ENCODE measurements at regions not wholly inside any gene's neighbourhood (a gene's known extent, or its start where the extent isn't known, plus 50 kb on each side); places are given as distances from the start of the nearest gene placed in this dataset.

DNA sequence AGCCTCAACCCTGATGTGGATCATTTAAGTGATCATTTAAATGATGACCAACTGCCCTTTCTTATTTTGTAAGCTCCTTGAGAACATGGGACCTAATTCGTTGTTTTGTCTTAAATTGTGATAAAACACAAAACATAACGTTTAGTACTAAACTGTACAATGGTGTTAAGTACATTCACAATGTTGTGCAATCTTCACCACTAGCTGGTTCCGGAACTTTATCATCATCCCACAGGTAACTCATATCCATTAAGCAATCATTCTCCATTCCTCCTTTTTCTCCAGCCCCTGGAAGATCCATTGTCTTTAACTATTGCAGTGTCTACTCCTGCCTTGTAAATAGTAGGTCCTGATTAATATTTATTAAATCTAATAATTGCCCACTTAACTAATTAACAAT is 460.5 kb upstream of the BRINP1 start:
- no peak for DNase-seq (ENCODE audit: low spot score)

DNA sequence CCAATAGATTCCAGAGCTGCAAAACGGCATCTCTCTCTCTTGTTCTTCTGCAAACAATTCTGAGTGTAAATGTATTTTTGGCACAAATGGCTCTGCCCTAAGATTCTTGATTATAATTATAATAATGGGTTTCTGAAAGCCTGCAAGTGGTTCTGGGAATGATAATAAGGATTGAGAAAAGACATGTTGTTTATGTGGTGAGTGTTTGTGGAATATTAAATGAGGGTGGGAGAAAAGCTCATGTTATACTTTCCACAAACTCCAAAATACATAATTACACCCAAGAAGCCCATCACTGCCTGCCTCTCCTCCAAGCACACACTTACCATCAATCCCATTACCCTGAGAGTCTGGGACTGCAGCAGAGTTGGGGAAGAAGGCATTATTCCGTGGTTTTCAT is 460.0 kb upstream of the BRINP1 start:
- no peak for DNase-seq (ENCODE audit: low spot score)

DNA sequence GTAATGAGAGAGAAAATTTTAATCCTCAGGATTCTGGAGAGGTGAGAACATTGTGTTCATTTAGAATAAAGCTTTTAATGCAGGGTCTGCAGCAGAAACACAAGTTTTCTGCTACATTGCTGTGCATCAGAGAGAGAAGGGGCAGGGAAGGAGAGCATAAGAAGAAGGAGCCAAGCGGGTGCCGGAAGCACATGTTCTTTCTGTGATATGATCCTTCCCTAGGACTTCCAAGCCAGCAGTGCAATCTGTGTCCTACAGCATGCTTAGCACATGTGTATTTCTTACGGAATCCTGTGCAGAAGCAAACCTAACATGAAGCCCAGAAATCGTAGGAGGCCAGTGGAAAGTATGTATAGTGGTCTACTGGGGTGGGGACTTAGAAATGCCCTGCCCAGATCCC is 458.3 kb upstream of the BRINP1 start:
- no peak for DNase-seq (ENCODE audit: low spot score)

DNA sequence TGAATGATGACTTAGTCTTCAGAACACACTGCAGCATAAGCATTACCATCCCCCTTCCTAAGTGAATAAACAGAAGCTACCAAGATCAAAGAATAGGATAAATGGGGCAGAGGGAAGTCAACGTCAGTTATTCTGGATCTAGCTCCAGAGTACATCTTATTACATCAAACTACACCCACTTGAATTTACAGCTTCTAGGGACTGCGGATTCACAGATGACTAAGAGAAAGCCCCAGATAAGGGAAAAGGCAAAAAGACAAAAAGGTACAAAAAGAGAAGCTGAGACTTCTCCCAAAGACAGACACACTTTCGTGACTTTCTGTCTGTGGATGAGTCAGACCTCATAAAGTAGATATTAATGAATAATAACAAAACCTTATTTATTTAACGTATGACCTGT is 457.9 kb upstream of the BRINP1 start:
- DNase-seq (ENCODE audit: low spot score): no peak

DNA sequence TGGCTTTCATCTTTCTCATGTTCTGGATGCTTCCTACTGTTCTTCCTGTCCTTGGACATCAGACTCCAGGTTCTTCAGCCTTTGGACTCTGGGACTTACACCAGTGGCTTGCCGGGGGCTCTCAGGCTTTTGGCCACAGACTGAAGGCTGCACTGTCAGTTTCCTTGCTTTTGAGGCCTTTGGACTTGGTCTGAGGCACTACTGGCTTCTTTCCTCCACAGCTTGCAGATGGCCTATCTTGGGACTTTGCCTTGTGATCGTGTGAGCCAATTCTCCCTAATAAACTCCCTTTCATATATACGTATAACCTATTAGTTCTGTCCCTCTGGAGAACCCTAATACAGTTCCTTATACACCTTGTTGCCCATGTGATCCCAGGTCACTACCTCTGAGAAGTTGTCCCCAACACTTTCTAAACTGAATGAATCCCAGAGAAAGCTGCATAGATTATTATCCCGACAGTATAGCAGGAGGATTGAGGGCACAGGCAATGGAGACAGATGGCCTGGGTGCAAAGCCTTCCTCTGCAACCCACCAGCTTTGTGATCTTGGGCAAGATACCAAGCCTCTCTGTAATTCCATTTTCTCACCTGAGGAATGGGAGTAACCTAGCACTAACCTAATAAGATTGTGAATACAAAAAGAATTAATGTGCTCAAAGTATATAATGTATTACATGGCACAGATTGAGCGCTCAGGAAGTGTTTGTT is 449.6 kb upstream of the BRINP1 start:
- no peak for DNase-seq (ENCODE audit: low spot score)

DNA sequence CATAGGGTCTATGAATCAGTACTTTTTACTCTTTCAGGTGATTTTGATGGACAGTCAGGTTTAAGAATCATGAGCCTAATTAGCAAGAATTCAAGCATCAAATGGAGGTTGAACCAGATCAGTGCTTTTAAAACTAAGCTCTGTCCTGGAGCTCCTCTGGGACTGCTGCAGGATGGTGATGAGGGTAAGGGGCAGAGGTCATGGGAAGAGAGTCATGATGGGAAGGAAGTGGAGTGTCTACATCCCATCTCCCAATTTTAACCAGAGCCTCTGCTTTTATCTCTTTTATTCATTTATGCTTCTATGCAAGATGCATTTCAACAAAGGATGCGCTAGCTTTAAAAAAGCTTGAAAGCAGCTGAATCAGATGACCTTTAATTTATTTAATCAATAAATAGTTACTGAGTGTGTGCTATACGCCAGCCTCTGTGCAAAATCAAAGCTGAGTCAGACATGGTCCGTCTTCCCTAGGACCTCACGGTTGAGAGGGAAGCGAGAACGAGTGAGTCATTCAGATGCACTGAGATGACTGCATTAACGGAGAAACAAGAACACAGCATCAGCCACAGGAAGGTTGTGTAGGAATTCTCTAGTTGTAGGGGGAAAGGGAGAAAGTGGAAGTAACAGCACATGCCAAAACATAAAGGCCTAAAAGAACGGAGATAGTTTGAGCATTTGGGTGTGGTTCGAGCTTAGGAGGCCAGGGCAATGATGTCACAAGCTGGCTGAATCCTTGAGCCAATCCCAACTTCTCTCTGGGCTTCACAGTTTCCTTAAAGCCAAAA is 441.6 kb upstream of the BRINP1 start:
- DNase-seq (ENCODE audit: low spot score): peak; percentile 19

DNA sequence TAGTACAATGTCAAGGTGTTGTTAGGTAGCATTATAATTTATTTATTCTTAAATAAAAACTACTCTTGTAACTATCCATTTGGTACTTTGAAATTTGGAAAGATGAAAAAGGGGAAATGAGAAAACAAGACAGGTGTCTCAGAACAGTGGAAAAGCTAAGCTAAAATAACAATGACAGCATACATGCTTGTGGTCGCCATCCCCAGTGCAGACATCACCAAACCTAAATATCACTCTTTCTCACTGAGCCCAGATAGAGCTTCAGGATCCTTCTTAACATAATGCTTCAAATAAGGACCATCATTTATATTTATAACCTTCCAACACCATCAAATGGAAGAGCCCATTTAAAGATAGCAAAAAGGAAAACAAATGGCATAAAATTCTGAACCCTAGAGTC is 434.4 kb upstream of the BRINP1 start:
- no peak for DNase-seq (ENCODE audit: low spot score)

DNA sequence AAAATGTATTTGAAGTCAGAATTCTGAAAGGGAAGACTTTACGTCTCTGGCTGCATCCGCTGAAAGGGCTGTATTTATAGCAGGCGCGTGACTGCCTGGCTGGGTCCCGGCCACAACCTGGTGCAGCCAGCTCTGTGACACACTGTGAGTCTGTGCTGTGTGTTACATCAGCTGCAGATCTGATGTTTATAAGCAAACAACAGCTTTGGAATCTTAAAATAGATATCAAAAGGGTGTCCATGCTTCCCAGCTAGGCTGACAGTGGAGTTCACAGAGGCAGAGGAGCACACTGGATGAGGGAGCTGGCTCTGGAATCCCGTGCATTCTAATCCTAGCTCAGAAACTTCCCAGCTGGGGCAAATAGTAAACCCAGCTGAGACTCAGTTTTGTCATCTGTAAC is 433.4 kb upstream of the BRINP1 start:
- no peak for DNase-seq (ENCODE audit: low spot score)

DNA sequence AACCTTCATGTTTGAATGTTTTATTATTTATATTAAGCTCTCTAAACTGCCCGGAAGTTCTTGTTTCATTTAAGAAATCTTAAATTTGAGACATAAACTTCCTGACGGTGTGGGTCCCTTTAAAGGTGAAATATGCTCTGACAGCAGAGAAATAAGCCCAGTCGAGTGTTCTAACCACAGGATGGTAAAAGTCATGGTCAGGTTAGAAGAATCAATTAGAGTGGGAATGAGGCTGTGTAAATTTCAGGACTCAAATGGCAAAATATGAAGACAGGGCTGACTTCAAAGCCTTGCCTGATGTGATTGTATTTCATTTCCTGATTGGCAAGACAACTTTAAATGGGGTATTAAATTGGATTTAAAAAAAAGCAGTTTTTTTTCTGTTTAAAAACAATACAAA is 432.9 kb upstream of the BRINP1 start:
- DNase-seq (ENCODE audit: low spot score): no peak

DNA sequence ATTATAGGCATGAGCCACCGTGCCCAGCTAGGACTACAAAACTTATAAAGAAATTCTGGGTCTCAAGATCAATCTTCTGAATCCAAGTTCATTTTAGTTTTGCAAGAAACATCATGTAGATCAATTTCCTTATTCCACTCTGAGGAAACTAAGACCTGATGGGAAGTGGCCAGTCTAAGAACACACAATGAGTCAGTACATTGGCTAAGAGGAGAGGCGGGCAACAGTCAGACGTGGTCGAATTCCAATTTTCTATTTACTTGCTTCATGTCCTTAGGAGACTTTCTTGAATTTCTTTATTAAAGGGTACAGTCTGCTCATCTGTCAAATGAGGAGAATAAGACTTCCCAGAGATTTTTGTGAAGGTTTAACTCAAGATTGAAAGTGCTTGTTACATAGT is 432.1 kb upstream of the BRINP1 start:
- DNase-seq (ENCODE audit: low spot score): no peak

DNA sequence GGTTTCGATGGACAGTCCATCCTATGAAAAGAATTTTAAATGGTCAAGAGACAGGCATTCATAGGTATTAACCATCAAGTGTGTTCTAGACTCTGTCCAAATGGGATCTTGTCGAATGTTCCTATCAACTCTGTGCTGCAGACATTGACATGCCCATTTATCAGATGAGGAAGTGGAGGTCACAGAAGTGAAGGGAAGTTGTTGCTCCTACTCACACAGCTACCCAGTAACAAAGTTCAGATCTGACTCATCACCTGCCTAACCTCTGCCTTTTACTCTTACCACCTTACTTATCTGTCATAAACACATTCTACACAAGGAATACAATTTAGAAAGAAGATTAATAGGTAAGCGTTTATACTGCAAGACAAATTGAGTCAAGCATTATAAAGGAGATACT is 426.2 kb upstream of the BRINP1 start:
- no peak for DNase-seq (ENCODE audit: low spot score)

DNA sequence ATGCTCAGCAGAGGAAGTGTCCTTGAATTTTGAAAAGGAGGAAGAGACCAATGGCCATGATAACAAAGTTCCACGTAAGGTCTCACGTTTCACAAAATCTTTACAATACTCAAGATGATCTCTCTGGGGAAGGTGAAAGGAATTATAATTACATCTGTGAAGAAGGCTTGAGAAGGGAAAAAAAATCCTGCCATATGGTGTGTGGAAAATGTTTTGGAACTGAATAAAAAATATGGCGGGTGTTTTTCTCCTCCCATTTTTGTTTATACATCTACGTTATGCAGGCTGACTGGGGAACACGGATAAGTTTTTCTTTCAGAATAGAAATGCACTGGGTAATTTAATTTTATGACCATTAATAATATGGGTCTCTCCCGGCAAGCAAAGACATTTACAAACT is 425.6 kb upstream of the BRINP1 start:
- DNase-seq (ENCODE audit: low spot score): no peak

DNA sequence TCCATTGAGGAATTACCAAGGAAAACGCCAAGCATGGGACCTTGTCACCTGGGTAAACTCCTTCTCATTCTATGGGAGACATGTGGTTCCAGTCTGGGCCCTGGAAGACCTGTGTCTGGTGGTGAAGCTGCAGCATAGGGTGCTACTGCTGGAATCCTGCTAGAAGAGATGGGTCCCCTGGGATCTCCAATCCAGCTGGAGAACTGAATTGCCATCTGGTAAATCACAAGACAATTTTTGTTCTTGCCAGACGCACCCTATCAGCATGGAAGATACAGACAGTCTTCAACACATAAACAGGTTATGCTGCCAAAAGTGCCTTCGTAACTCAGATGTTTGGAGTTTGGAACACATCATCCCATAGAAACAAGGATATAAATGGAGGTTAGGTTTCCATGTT is 424.0 kb upstream of the BRINP1 start:
- no peak for DNase-seq (ENCODE audit: low spot score)

DNA sequence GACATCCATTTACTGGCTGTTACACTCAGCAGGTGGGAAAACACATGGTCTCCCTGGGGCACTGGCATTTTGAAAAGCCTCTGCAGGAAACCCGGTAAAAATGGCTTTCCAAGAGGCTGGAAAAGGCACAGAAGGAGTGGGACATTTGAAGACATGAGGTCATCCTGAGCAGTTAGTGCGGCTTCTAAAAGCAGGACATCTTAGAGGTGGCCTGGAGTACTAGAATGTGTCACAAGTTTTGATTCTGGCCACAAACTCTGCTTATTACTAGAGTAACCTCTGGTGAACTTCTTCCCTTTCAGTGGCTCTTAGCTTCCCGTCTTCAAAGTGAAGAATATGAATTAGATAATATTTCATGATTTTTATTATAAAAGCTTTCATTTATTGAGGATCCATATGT is 423.0 kb upstream of the BRINP1 start:
- no peak for DNase-seq (ENCODE audit: low spot score)

DNA sequence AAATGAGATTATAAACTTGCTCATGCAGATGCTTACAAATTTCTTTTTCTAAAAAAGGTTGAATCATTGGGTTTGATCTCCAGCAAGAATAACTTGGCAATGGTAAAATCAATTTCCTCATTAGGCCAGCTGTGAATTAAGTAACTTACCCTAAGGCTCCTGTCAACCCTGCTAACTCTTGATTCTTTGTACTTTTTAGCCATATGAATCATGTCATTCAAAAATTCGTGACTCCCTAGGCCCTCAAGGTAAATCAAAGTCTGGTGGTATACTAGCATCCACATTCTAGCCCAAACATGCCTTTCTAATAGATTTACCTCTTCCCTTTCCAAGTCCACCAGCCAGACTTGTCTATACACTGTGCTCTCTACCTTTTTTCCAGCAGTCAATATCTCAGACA is 420.8 kb upstream of the BRINP1 start:
- no peak for DNase-seq (ENCODE audit: low spot score)

DNA sequence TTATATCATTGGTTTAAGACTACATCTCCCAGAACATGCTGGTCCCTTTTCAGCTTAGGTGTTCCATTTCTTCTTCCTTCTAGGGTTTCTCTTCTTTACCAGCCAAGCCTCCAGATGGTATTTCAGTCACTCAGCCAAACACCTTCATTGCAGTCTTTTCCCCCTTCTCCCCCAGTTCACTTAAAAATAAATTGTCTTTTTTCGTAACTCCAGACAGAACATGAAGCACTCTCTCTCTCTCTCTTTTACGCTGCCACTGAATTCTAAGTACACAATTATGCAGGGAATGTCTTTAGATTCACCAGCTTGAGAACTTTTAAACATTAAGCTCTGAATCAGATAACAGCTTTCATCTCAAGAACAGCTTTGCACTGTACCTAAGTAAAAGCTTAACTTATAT is 419.7 kb upstream of the BRINP1 start:
- no peak for DNase-seq (ENCODE audit: low spot score)

DNA sequence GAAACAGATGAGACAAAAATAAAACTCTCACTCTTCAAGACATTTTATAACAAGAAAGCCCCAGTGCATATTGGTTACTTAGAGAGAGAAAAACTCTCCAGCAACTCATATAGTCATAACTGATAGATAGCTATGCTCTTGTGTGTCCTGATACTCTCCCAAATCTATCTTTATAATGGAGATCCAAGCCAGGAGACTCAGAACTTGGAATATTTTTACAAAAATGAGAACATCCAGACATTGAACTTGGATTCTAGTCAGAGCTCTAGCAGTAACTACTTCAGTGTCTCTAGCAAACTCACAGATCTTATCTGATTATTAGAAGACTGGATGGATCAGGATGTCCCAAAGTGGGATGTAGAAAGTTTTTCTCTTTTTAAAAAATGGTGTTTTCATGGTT is 412.7 kb upstream of the BRINP1 start:
- no peak for DNase-seq (ENCODE audit: low spot score)

DNA sequence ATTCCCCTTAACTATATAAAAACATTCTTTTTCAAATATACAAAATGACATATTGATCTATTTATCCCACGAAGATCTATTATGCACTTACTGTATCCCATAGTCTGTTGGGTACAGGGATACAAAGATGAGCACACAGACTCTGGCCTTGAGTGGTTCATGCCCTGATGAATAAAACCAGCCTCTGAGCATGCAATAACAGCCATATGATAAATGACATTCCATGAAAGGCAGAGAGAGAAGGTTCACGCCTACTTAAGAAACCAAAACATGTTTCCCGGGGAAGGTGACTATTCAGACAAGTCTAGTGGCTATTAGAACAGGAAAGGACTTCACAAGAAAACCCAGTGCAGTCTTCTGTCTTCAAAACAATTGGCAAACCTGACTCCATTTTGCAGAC is 406.2 kb upstream of the BRINP1 start:
- no peak for DNase-seq (ENCODE audit: low spot score)

DNA sequence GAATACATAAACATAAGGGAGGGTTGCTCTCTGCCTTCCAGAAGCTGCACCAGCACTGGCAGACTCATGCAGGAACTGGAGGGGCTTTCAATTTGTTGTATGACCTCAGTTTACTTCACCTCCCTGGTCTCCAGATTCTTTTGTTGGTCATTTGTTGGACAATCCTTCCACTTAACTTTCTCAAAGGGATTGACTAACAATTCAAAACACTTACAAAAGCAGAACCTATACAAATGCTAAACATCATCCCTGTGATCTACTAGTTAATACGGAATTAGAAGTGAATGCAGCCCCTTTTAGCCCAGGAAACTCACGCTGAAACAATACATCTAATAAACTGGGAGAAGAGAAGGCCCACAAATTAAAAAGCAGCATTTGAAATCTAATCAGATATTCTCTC is 404.6 kb upstream of the BRINP1 start:
- DNase-seq (ENCODE audit: low spot score): no peak

DNA sequence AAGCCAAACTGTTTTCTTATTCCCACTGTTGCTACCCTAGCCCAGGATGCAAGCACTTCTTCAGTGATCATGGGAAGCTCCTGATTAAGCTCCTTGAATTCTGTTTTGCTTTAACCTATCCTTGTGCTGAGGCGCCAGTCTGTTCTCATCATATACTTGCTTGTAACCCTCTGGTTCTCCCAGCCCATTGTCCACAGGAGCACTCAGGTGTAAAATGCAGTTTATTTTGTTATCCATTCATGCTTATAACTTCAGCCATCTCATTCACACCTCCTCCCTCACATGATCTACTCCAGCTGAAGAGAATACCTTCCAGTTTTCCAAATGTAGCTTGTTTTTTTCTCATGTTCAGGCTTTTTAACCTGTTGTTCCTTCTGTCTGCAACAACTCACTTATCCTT is 402.1 kb upstream of the BRINP1 start:
- DNase-seq (ENCODE audit: low spot score): no peak

DNA sequence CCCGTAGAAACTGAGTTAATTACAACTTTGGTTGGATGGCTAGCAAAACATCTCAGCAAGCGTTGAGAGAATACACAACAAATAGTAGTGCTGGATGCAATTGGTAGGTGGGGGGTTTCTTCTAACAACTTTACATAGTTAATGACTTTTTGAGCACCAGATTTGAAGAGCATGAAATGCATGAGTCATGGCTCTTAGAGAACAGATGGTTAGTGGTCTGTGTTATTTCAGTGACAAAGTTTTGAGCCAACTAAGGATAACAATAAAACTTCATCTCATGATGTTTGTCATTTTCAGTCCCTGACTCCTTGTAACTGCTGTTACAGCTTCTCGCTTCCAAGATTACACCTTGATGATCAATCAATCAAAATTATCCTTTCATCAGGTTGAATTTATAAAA is 399.0 kb upstream of the BRINP1 start:
- DNase-seq (ENCODE audit: low spot score): no peak

DNA sequence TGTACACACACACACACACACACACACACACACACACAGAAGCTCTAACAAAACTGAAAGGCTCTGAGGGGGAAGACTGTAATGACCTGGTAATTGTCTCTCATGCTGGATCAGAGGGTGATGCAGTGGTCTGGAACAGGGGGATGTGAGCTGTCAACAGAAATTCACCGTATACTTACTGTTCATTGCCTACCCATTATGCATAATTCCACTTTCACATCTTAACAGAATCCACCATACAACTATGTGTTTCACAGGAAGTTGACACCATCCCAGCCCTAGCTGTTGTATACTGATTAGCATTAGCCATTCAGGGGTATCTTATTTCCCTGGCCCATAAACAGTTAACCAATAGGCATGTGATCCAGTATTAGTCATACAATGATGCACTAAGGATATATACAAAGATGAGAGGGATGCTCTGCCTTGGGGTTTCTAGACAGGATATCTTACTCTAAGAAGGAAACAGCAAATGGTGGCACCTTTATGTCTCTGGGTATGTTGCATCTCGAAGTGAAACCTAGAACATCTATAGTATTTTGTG is 396.5 kb upstream of the BRINP1 start:
- DNase-seq (ENCODE audit: low spot score): no peak

DNA sequence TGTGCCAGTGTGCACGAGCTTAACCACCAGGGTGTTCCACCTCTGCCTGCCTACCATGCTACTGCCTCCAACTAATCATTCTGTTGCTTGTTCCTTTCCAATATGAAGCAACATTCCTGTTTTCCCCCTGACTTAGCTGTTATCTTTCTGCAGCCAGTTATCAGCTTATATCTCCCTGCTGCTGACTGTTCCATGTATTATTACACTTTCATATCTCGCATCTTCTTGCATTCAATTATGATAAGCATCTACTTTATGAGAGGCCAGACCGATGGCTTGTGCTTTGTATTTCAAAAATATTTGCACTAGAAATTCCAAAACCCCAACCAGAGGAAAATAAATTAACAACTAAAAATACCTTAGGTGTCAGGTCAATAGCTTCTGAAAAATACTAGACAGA is 394.0 kb upstream of the BRINP1 start:
- DNase-seq (ENCODE audit: low spot score): no peak

DNA sequence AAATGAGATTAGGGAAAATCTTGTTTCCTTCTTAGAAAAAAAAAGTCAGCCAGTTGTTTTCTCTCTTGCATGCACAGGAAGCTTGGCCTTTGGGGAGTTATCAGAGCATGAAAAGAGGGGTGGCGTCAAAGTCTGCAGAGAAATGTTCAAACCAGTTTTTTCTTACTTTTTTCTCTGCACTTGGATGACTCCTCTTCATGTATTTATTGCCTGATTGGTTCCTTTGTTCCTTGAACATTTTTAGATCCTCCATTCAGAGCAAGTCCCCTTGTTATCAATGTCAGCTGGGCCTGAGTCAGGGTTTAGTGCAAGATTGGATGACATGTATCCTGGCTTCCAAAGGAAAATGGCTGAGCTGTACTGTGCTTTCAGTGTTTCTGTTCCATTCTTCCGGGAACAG is 392.6 kb upstream of the BRINP1 start:
- no peak for DNase-seq (ENCODE audit: low spot score)

Data from SW480 (cell line).